T-helper 1 cell treated with Interleukin-12 subunit alpha and Interleukin-12 subunit beta and Interleukin-4 antibody, amounts not matched to agents 30 μg/mL and 1 μg/mL, for 36 hours (primary cell): ENCODE measurements at regions not wholly inside any gene's neighbourhood (a gene's known extent, or its start where the extent isn't known, plus 50 kb on each side); places are given as distances from the start of the nearest gene placed in this dataset.
"Not testable (repeated sequence)": the region's sequence is repeated elsewhere in the genome, so short reads cannot be mapped to it uniquely, and the experiment has no call there.

Experiments used
- H3K27ac Mint-ChIP-seq: one replicate; pipeline ENCODE4 v1.8.0; 2021; ENCODE audit warnings: mild to moderate bottlenecking, mixed read lengths
- H3K27me3 Mint-ChIP-seq: one replicate; pipeline ENCODE4 v1.8.0; 2021; ENCODE audit warnings: low read depth, mixed read lengths
- H3K36me3 Mint-ChIP-seq: one replicate; pipeline ENCODE4 v1.8.0; 2021; ENCODE audit warnings: low read depth, mixed read lengths
- H3K4me1 Mint-ChIP-seq: one replicate; pipeline ENCODE4 v1.8.0; 2021; ENCODE audit warnings: low read depth, mixed read lengths
- H3K4me3 Mint-ChIP-seq: one replicate; pipeline ENCODE4 v1.8.0; 2021; ENCODE audit warnings: mild to moderate bottlenecking, moderate library complexity, mixed read lengths
- H3K9me3 Mint-ChIP-seq: one replicate; pipeline ENCODE4 v1.8.0; 2021; ENCODE audit warnings: mixed read lengths

GRCh38 chr5:167063116-167063515 lies 1228.3 kb upstream of the WWC1 start:
- no peak overlapping the region for H3K4me3 Mint-ChIP-seq
- no peaks in the 10 kb centered on the region for H3K36me3 Mint-ChIP-seq
- H3K4me1 Mint-ChIP-seq: no peaks in the 10 kb centered on the region

DNA sequence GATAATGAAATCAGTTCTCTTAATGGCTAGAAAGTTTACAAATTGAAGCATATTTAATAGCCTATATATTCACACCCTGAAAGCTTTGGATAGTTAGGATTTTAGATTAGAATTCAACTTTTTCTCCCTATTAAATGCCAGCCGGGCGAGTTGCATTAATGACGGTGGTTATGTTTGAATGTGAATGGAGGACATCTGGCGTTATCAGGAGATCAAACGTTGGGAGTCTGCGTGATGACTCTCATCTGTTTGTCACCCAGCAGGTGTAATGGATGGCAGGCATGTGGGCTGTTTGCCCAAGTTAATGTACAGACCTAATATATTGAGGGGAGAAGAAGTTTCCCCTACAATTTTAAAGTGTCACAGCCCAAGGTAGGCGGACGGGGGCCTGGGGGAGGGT lies 1227.7 kb upstream of the WWC1 start:
- no peaks in the 10 kb centered on the region for H3K36me3 Mint-ChIP-seq
- no peak overlapping the region for H3K4me3 Mint-ChIP-seq
- H3K9me3 Mint-ChIP-seq: no peaks in the 10 kb centered on the region
- H3K27me3 Mint-ChIP-seq: no peaks in the 10 kb centered on the region
- H3K27ac Mint-ChIP-seq: no peak overlapping the region
- no peaks in the 10 kb centered on the region for H3K4me1 Mint-ChIP-seq

More at GRCh38 chr5:167063116-167063515, 1228.3 kb upstream of the WWC1 start:
- Mint-ChIP-seq H3K9me3 (no peaks in the 10 kb centered on the region), H3K27me3 (no peaks in the 10 kb centered on the region), H3K27ac (no peak overlapping the region)

GRCh38 chr5:167064198-167064776 lies 1227.2 kb upstream of the WWC1 start:
- Mint-ChIP-seq H3K4me3 (no peak overlapping the region), H3K9me3 (no peaks in the 10 kb centered on the region), H3K27me3 (no peaks in the 10 kb centered on the region), H3K36me3 (no peaks in the 10 kb centered on the region), H3K4me1 (no peaks in the 10 kb centered on the region), H3K27ac (no peak overlapping the region)

GRCh38 chr5:167065794-167066193 lies 1225.7 kb upstream of the WWC1 start:
- Mint-ChIP-seq H3K27ac (no peak overlapping the region), H3K9me3 (no peaks in the 10 kb centered on the region), H3K36me3 (no peaks in the 10 kb centered on the region), H3K27me3 (no peaks in the 10 kb centered on the region), H3K4me1 (no peaks in the 10 kb centered on the region), H3K4me3 (no peak overlapping the region)

DNA sequence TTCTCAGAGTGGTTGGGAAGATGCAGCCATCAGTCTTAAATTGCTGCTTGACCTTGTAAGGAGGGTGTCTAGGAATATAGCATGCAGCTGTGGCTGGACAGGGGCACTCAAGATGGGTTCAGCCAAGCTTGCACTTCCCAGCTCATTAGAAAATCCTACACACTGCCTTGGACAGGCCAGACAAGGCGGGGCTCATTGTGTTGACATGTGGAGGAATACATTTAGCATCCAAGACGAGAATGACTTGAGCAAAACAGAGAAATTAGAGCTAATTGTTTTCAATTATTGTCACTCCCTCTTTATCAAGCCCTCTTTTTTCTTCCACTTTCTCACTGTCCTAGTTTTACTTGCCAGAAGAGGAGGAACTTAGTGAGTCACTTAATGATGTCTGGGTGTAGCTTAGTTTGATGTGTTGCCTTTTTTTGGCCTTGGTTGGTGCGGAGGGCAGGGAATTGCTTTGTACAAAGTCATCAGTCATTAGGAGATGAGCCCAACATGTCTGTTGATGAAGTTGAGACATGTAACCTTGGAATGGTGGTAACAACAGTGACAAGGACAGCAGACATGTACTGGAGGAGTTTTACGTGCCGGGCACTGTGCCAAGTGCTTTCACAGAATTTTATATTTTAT lies 1219.3 kb upstream of the WWC1 start:
- no peaks in the 10 kb centered on the region for H3K36me3 Mint-ChIP-seq
- no peaks in the 10 kb centered on the region for H3K9me3 Mint-ChIP-seq
- no peak overlapping the region for H3K4me3 Mint-ChIP-seq
- no peak overlapping the region for H3K27ac Mint-ChIP-seq
- H3K27me3 Mint-ChIP-seq: no peaks in the 10 kb centered on the region
- H3K4me1 Mint-ChIP-seq: no peaks in the 10 kb centered on the region

DNA sequence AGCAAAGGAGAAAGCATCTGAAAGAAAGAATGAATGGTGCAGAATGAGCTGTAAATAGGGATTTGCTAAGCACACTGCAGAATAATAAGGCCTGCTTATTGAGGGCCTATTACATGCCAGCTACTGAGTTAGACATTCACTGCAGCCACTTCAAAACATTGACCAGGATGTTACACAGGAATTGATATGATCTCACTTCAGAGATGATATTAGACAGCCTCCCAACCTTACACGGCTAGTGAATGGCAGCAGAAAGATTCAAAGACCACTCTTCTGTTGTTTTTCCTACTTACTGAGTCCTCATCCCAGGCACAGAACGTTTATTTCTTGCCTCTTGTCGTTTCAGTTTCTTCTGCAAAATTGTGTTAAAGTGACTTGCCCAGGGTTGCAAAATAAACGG lies 1209.9 kb upstream of the WWC1 start:
- no peaks in the 10 kb centered on the region for H3K27me3 Mint-ChIP-seq
- H3K9me3 Mint-ChIP-seq: no peaks in the 10 kb centered on the region
- H3K36me3 Mint-ChIP-seq: no peaks in the 10 kb centered on the region
- H3K4me1 Mint-ChIP-seq: no peaks in the 10 kb centered on the region
- no peak overlapping the region for H3K27ac Mint-ChIP-seq
- H3K4me3 Mint-ChIP-seq: no peak overlapping the region

DNA sequence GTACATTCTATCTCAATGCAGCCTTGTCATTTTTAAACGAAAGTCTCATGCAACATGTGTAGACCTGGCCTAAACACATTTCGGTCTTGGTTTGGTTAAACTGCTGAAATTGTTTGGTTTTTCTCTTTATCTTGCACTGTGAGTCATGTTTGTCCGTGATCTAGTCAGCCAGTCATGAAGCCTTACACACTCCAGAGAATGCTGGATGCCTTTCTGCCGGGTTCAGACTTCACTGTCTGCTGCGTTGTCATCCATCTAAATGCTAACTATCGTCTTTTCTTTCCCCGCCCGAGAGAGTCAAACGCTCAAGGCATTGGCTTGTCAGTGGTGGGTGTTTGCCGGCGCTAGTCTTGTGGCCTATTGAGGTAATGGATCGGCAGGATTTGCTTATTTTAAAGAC lies 1194.6 kb upstream of the WWC1 start:
- Mint-ChIP-seq H3K27me3 (no peaks in the 10 kb centered on the region), H3K36me3 (no peaks in the 10 kb centered on the region), H3K4me3 (no peak overlapping the region), H3K4me1 (no peaks in the 10 kb centered on the region), H3K27ac (no peak overlapping the region), H3K9me3 (peaks cover 20% of the 10 kb centered on the region)

GRCh38 chr5:167104351-167104750 lies 1187.1 kb upstream of the WWC1 start:
- Mint-ChIP-seq H3K4me1 (no peaks in the 10 kb centered on the region), H3K36me3 (no peaks in the 10 kb centered on the region), H3K9me3 (peaks cover 23% of the 10 kb centered on the region), H3K4me3 (no peak overlapping the region), H3K27ac (no peak overlapping the region), H3K27me3 (no peaks in the 10 kb centered on the region)

- H3K27ac Mint-ChIP-seq: no peak overlapping the region
- H3K27me3 Mint-ChIP-seq: no peaks in the 10 kb centered on the region
Observed at GRCh38 chr5:167105941-167106340, 1185.5 kb upstream of the WWC1 start.

GRCh38 chr5:167107684-167108083 lies 1183.8 kb upstream of the WWC1 start:
- Mint-ChIP-seq H3K27ac (no peak overlapping the region), H3K9me3 (peaks cover 27% of the 10 kb centered on the region), H3K4me3 (no peak overlapping the region), H3K27me3 (no peaks in the 10 kb centered on the region), H3K4me1 (no peaks in the 10 kb centered on the region), H3K36me3 (no peaks in the 10 kb centered on the region)

More at GRCh38 chr5:167105941-167106340, 1185.5 kb upstream of the WWC1 start:
- Mint-ChIP-seq H3K9me3 (peaks cover 23% of the 10 kb centered on the region), H3K4me1 (no peaks in the 10 kb centered on the region), H3K36me3 (no peaks in the 10 kb centered on the region), H3K4me3 (no peak overlapping the region)

DNA sequence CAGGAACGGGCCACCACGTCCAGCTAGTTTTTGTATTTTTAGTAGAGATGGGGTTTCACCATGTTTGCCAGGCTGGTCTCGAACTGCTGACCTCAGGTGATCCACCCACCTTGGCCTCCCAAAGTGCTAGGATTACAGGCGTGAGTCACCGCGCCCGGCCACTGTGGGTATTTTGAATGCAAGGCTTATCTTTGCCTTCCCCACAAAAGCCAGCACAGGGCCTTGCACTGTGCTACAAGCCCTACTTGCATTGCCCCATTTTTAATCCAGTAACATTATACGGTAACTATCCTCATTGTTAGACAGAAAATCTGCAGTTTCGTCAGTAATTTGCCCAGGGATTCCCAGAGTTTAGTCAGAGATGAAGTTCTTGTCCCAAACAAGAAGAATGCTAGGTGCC lies 1183.2 kb upstream of the WWC1 start:
- not testable (repeated sequence) for H3K27ac Mint-ChIP-seq, H3K27me3 Mint-ChIP-seq, H3K4me1 Mint-ChIP-seq, H3K4me3 Mint-ChIP-seq, H3K36me3 Mint-ChIP-seq
- H3K9me3 Mint-ChIP-seq: peaks cover 30% of the 10 kb centered on the region

DNA sequence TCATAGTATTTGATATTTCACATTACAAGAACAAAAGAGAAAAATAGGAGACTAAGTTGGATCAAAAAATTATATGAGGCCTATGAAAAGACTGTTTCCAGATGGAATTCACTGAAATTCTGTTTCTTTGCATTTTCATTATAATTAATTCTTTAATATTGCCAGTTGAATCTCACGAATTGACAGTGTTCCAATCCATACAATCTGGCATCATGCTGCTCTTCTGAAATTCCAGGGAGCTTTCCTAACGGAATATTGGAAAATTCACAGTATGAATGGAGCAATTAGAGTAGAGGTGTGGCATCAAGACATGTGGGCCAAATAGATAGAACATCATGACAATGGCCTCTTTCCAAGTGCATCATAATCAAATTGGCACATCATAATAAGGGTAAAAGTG lies 1178.9 kb upstream of the WWC1 start:
- Mint-ChIP-seq H3K27me3 (no peaks in the 10 kb centered on the region), H3K27ac (no peak overlapping the region), H3K4me3 (no peak overlapping the region), H3K9me3 (peaks cover 19% of the 10 kb centered on the region), H3K4me1 (no peaks in the 10 kb centered on the region), H3K36me3 (no peaks in the 10 kb centered on the region)

DNA sequence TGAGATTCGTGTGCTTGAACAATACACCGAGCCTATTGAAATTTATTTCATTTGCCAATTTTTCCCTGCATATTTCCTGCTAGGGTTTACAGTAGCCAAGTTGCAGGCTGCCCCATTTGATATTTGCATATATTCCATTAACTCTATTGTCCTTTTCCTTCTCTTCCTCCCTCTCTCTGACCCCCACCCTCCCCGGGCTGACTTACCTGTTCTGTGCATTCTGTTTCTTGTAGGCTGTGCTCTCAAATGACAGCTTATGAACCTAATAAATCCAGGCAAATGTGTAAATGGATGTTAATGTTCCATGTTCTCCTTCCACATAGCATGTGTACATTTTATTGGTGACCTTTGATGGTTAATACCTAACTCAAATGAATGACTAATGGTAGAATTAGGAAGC lies 1169.2 kb upstream of the WWC1 start:
- H3K9me3 Mint-ChIP-seq: peaks cover 7% of the 10 kb centered on the region
- no peaks in the 10 kb centered on the region for H3K36me3 Mint-ChIP-seq
- no peaks in the 10 kb centered on the region for H3K27me3 Mint-ChIP-seq
- H3K4me1 Mint-ChIP-seq: no peaks in the 10 kb centered on the region
- no peak overlapping the region for H3K27ac Mint-ChIP-seq
- no peak overlapping the region for H3K4me3 Mint-ChIP-seq

- no peaks in the 10 kb centered on the region for H3K4me1 Mint-ChIP-seq
- no peaks in the 10 kb centered on the region for H3K27me3 Mint-ChIP-seq
- H3K36me3 Mint-ChIP-seq: no peaks in the 10 kb centered on the region
- H3K27ac Mint-ChIP-seq: no peak overlapping the region
- no peak overlapping the region for H3K4me3 Mint-ChIP-seq
- peaks cover 7% of the 10 kb centered on the region for H3K9me3 Mint-ChIP-seq
Observed at GRCh38 chr5:167123126-167123525, 1168.3 kb upstream of the WWC1 start.

GRCh38 chr5:167128581-167128980 lies 1162.9 kb upstream of the WWC1 start:
- Mint-ChIP-seq H3K4me3 (no peak overlapping the region), H3K4me1 (no peaks in the 10 kb centered on the region), H3K36me3 (no peaks in the 10 kb centered on the region), H3K9me3 (no peaks in the 10 kb centered on the region), H3K27ac (no peak overlapping the region), H3K27me3 (no peaks in the 10 kb centered on the region)
